IMR-90 (cell line): ENCODE measurements at regions not wholly inside any gene's neighbourhood (a gene's known extent, or its start where the extent isn't known, plus 50 kb on each side); places are given as distances from the start of the nearest gene placed in this dataset.

Experiments
- ATAC-seq: fragments of 200-7000 bp; cut with Tn5 transposase; 2 replicates; pipeline ENCODE4 v1.9.1; 2020; ENCODE audit warnings: low read depth, mild to moderate bottlenecking, moderate library complexity
- BruUV-seq: library from RNA; stranded (reverse); fragments of 400-500 nt; replicated peaks from 2 replicates; lab custom pipeline; 2021; lab: Mats Ljungman, UMichigan
- CTCF ChIA-PET: fragments of 300-600 bp; formaldehyde crosslinking; extraction: SDS; loops from one replicate; lab custom pipeline; 2021; ENCODE audit warnings: antibody characterized with exemption; lab: Yijun Ruan, JAX
- POLR2A ChIA-PET: fragments of 300-600 bp; sonication (Branson Sonifier 250); formaldehyde crosslinking; loops from one replicate; lab custom pipeline; 2022; ENCODE audit warnings: antibody characterized with exemption; ENCODE audit not compliant: unreplicated experiment; lab: Charles Lee
- DNase-seq: peaks from one replicate; pipeline ENCODE4 v3.0.0; 2013
- H2AFZ ChIP-seq: replicated peaks from 2 replicates; pipeline ENCODE3; 2013; ENCODE audit warnings: low read length, mild to moderate bottlenecking; ENCODE audit not compliant: poor library complexity
- H2AK5ac ChIP-seq: 2 replicates; pipeline ENCODE4 v1.6.1; 2013; ENCODE audit warnings: low read depth, low read length, inconsistent platforms
- H2AK9ac ChIP-seq: replicated peaks from 2 replicates; pipeline ENCODE3; 2013; ENCODE audit warnings: mild to moderate bottlenecking, low read depth, low read length, moderate library complexity; ENCODE audit not compliant: poor library complexity
- H2BK120ac ChIP-seq: 2 replicates; pipeline ENCODE4 v1.6.1; 2013; ENCODE audit warnings: low read depth, low read length, inconsistent platforms
- H2BK15ac ChIP-seq: 3 replicates; pipeline ENCODE4 v1.6.1; 2013; ENCODE audit warnings: low read depth, low read length, inconsistent platforms
- H2BK20ac ChIP-seq: 2 replicates; pipeline ENCODE4 v1.6.1; 2013; ENCODE audit warnings: low read depth, mild to moderate bottlenecking, inconsistent platforms, low read length, moderate library complexity
- H2BK5ac ChIP-seq: 2 replicates; pipeline ENCODE4 v1.6.1; 2013; ENCODE audit warnings: mild to moderate bottlenecking, low read depth, low read length, inconsistent platforms; ENCODE audit not compliant: poor library complexity, severe bottlenecking
- H3K14ac ChIP-seq: replicated peaks from 2 replicates; pipeline ENCODE4 v1.6.1; 2013; ENCODE audit warnings: low read depth, low read length, inconsistent platforms
- H3K18ac ChIP-seq: 2 replicates; pipeline ENCODE4 v1.6.1; 2013; ENCODE audit warnings: low read depth, low read length, control low read depth
- H3K23ac ChIP-seq: 2 replicates; pipeline ENCODE4 v1.6.1; 2013; ENCODE audit warnings: low read depth, low read length, inconsistent platforms
- H3K27ac ChIP-seq: 2 replicates; pipeline ENCODE4 v1.5.1; 2013; ENCODE audit warnings: mild to moderate bottlenecking, control low read depth, low read length; ENCODE audit not compliant: insufficient read depth
- H3K27me3 ChIP-seq: 2 replicates; pipeline ENCODE4 v1.6.1; 2013; ENCODE audit warnings: low read length; ENCODE audit not compliant: control insufficient read depth, insufficient read depth
- H3K36me3 ChIP-seq: 2 replicates; pipeline ENCODE4 v1.6.1; 2013; ENCODE audit warnings: low read length, mixed read lengths; ENCODE audit not compliant: control insufficient read depth, insufficient read depth
- H3K4ac ChIP-seq: 2 replicates; pipeline ENCODE4 v1.6.1; 2013; ENCODE audit warnings: low read depth, low read length, inconsistent platforms
- H3K4me1 ChIP-seq: 2 replicates; pipeline ENCODE4 v1.6.1; 2013; ENCODE audit warnings: low read length, mixed read lengths; ENCODE audit not compliant: control insufficient read depth, insufficient read depth
- H3K4me2 ChIP-seq: 2 replicates; pipeline ENCODE4 v1.6.1; 2013; ENCODE audit warnings: low read depth, mild to moderate bottlenecking, control low read depth, low read length, moderate library complexity
- H3K4me3 ChIP-seq: 2 replicates; pipeline ENCODE4 v1.5.1; 2013; ENCODE audit warnings: low read depth, mild to moderate bottlenecking, control low read depth, low read length, moderate library complexity; ENCODE audit not compliant: insufficient read depth
- H3K56ac ChIP-seq: 2 replicates; pipeline ENCODE4 v1.6.1; 2013; ENCODE audit warnings: low read length, inconsistent platforms; ENCODE audit not compliant: insufficient read depth; ENCODE audit errors: extremely low read depth
- H3K79me1 ChIP-seq, 2 experiments: 2 replicates each; pipeline ENCODE4 v1.6.1; 2013; ENCODE audit warnings: low read length in 2 of 2, inconsistent platforms in 1 of 2, low read depth in 1 of 2
- H3K9ac ChIP-seq: 2 replicates; pipeline ENCODE4 v1.6.1; 2013; ENCODE audit warnings: low read depth, low read length, control low read depth
- H3K9me1 ChIP-seq: 2 replicates; pipeline ENCODE4 v1.6.1; 2013; ENCODE audit warnings: low read length, inconsistent platforms; ENCODE audit not compliant: insufficient read depth
- H3K9me3 ChIP-seq: 2 replicates; pipeline ENCODE4 v1.6.1; 2013; ENCODE audit warnings: low read length; ENCODE audit not compliant: control insufficient read depth, insufficient read depth
- H4K20me1 ChIP-seq: 2 replicates; pipeline ENCODE4 v1.6.1; 2013; ENCODE audit warnings: low read length, inconsistent platforms; ENCODE audit not compliant: insufficient read depth
- H4K5ac ChIP-seq: 2 replicates; pipeline ENCODE4 v1.6.1; 2013; ENCODE audit warnings: mild to moderate bottlenecking, low read depth, low read length, control low read depth
- H4K8ac ChIP-seq, 2 experiments: 2 replicates each; pipeline ENCODE4 v1.6.1; 2013; ENCODE audit warnings: low read depth in 2 of 2, low read length in 2 of 2, control low read depth in 1 of 2, inconsistent platforms in 1 of 2
- H4K91ac ChIP-seq: 2 replicates; pipeline ENCODE4 v1.6.1; 2013; ENCODE audit warnings: low read depth, low read length, inconsistent platforms; ENCODE audit not compliant: insufficient read depth
- CHD1 ChIP-seq: IDR thresholded peaks from 2 replicates; pipeline ENCODE4 v1.6.1; 2012; ENCODE audit warnings: low read depth, low read length, improper control_type of control experiment
- RCOR1 ChIP-seq: IDR thresholded peaks from 2 replicates; pipeline ENCODE4 v1.6.1; 2012; ENCODE audit warnings: mild to moderate bottlenecking, low read length, improper control_type of control experiment; ENCODE audit not compliant: insufficient replicate concordance
- WGBS, 2 experiments: methylation state at CpG; one replicate each; pipeline versions ENCODE4 v1.1.5 to v1.1.7; 2013; ENCODE audit warnings: missing lambda C conversion rate in 2 of 2; ENCODE audit not compliant: insufficient read length in 1 of 2; ENCODE audit errors: extremely low coverage in 2 of 2; 5-methylcytosine and 5-hydroxymethylcytosine counted together
- dilution Hi-C: fragments of 300-500 bp; cut with HindIII; formaldehyde crosslinking; loops from one replicate; pipeline ENCODE4 v1.14.3; 2018; ENCODE audit warnings: low sequenced_read_pairs; ENCODE audit not compliant: unreplicated experiment
- in situ Hi-C: fragments of 300-500 bp; cut with MboI; formaldehyde crosslinking; loops from 3 replicates; pipeline ENCODE4 v1.14.3; 2019; ENCODE audit warnings: low sequenced_read_pairs, inconsistent platforms, mixed read lengths
- intact Hi-C: fragments of 100-400 bp; cut with micrococcal nuclease; formaldehyde crosslinking; loops from 2 replicates; pipeline ENCODE4 v1.10.0; 2022

DNA sequence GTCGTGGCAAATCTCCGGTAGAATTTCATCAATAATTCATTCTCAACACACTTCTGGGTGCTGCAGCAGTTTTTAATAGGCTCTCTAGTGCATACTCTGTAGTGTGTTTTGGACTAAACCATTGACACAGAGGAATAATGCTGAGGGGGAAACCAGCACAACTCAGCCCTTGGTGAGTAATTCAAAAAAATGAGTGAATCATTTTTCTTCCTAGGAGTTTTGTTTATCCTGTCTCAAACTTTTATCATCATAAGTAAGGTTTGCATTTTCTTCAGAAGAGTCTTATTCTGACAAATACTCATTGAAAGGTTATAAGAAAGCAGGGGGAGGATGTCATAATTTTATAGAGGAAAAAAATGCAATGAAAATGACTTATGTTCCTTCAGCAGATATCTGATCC is 2542.7 kb downstream of the PCDH7 start:
- Histone ChIP-seq H3K23ac (no peak overlapping the region), H3K4me2 (no peak overlapping the region), H3K9me1 (no peaks in the 10 kb centered on the region), H3K14ac (no peak overlapping the region), H3K9me3 (peaks cover 2% of the 10 kb centered on the region; the same call in 1 of the 2 replicates), H4K91ac (no peak overlapping the region), H2AFZ (no peak overlapping the region), H2AK9ac (no peak overlapping the region), H3K18ac (no peak overlapping the region), H3K4me3 (no peak overlapping the region), H4K20me1 (no peaks in the 10 kb centered on the region), H4K5ac (no peak overlapping the region), H3K27me3 (no peaks in the 10 kb centered on the region), H2AK5ac (no peak overlapping the region), H3K36me3 (no peaks in the 10 kb centered on the region), H2BK120ac (no peak overlapping the region), H3K79me1 (no peaks in the 10 kb centered on the region), H2BK15ac (no peak overlapping the region), H3K4me1 (no peaks in the 10 kb centered on the region), H4K8ac (no peak overlapping the region), H3K27ac (no peak overlapping the region), H3K56ac (no peak overlapping the region), H2BK5ac (no peak overlapping the region), H3K4ac (no peak overlapping the region), H2BK20ac (no peak overlapping the region), H3K9ac (no peak overlapping the region)
- no peak for DNase-seq
- in situ Hi-C loops (no loop called here), intact Hi-C loops (no loop called here), dilution Hi-C loops (no loop called here)
- POLR2A ChIA-PET: no interaction called here
- BruUV-seq: no TSS peak
- no peak for ATAC-seq
- TF ChIP-seq RCOR1 (no peak), CHD1 (no peak)
- no CpG with 5 or more reads among the region's 2 CpGs for WGBS, 2 experiments
- CTCF ChIA-PET: no interaction called here
